ENCODE measurements at regions not wholly inside any gene's neighbourhood (a gene's known extent, or its start where the extent isn't known, plus 50 kb on each side); places are given as distances from the start of the nearest gene placed in this dataset.

- Histone ChIP-seq H3K27ac (no peak overlapping the region), H3K36me3 (no peaks in the 10 kb centered on the region), H3K4me3 (no peak overlapping the region), H3K9me3 (no peaks in the 10 kb centered on the region), H3K27me3 (no peaks in the 10 kb centered on the region), H3K4me1 (no peaks in the 10 kb centered on the region)
- DNase-seq = no peak
- no peak for TF ChIP-seq CTCF (IDR thresholded peaks at IDR 0.05)
- intact Hi-C loops (cut with DNase I; ENCODE audit: low total_unique reads) = no loop called here
These were observed 109.3 kb upstream of the SCN10A start for GRCh38 chr3:38925351-38925750.

- intact Hi-C loops (cut with DNase I; ENCODE audit: low total_unique reads) = no loop called here
- no peak overlapping the region for H3K4me3 ChIP-seq
- no peaks in the 10 kb centered on the region for H3K9me3 ChIP-seq
- TF ChIP-seq CTCF (IDR thresholded peaks at IDR 0.05) = no peak
- no peaks in the 10 kb centered on the region for H3K36me3 ChIP-seq
- H3K27me3 ChIP-seq = no peaks in the 10 kb centered on the region
- no peak for DNase-seq
- no peak overlapping the region for H3K27ac ChIP-seq
- no peaks in the 10 kb centered on the region for H3K4me1 ChIP-seq
These were observed 100.7 kb upstream of the SCN10A start for GRCh38 chr3:38916706-38917105.

GRCh38 chr3:38907426-38907825, 91.4 kb upstream of the SCN10A start:
- intact Hi-C loops (cut with DNase I; ENCODE audit: low total_unique reads) = no loop called here
- TF ChIP-seq CTCF (IDR thresholded peaks at IDR 0.05) = no peak
- Histone ChIP-seq H3K4me3 (no peak overlapping the region), H3K36me3 (no peaks in the 10 kb centered on the region), H3K27me3 (no peaks in the 10 kb centered on the region), H3K4me1 (no peaks in the 10 kb centered on the region), H3K9me3 (no peaks in the 10 kb centered on the region), H3K27ac (no peak overlapping the region)
- no peak for DNase-seq

GRCh38 chr3:38890426-38890825, 74.4 kb upstream of the SCN10A start:
- H3K27ac ChIP-seq = no peak overlapping the region
- DNase-seq = no peak
- no peak overlapping the region for H3K4me3 ChIP-seq
- intact Hi-C loops (cut with DNase I; ENCODE audit: low total_unique reads) = no loop called here
- no peaks in the 10 kb centered on the region for H3K4me1 ChIP-seq
- no peaks in the 10 kb centered on the region for H3K27me3 ChIP-seq
- no peak for TF ChIP-seq CTCF (IDR thresholded peaks at IDR 0.05)
- no peaks in the 10 kb centered on the region for H3K9me3 ChIP-seq
- no peaks in the 10 kb centered on the region for H3K36me3 ChIP-seq

GRCh38 chr3:38878646-38879045, 62.6 kb upstream of the SCN10A start:
- intact Hi-C loops (cut with DNase I; ENCODE audit: low total_unique reads) = no loop called here
- Histone ChIP-seq H3K9me3 (no peaks in the 10 kb centered on the region), H3K4me3 (no peak overlapping the region), H3K27me3 (no peaks in the 10 kb centered on the region), H3K4me1 (no peaks in the 10 kb centered on the region), H3K36me3 (no peaks in the 10 kb centered on the region), H3K27ac (no peak overlapping the region)
- no peak for TF ChIP-seq CTCF (IDR thresholded peaks at IDR 0.05)
- no peak for DNase-seq

Data from tibial artery (tissue), 4 donors.